Dendritic cell treated with granulocyte-macrophage colony-stimulating factor and Interleukin-4, amounts not matched to agents 40 ng/mL and 50 ng/mL, for 4 days (primary cell): ENCODE measurements at regions not wholly inside any gene's neighbourhood (a gene's known extent, or its start where the extent isn't known, plus 50 kb on each side); places are given as distances from the start of the nearest gene placed in this dataset.

Source experiments
- H3K27ac Mint-ChIP-seq: one replicate; pipeline ENCODE4 v1.8.0; 2022; ENCODE audit warnings: mild to moderate bottlenecking, mixed read lengths
- H3K27me3 Mint-ChIP-seq: one replicate; pipeline ENCODE4 v1.8.0; 2022; ENCODE audit warnings: mild to moderate bottlenecking, mixed read lengths
- H3K36me3 Mint-ChIP-seq: one replicate; pipeline ENCODE4 v1.8.0; 2022; ENCODE audit warnings: low read depth, mixed read lengths
- H3K4me1 Mint-ChIP-seq: one replicate; pipeline ENCODE4 v1.8.0; 2022; ENCODE audit warnings: low read depth, mixed read lengths
- H3K4me3 Mint-ChIP-seq: one replicate; pipeline ENCODE4 v1.8.0; 2022; ENCODE audit warnings: mild to moderate bottlenecking, moderate library complexity, mixed read lengths
- H3K9me3 Mint-ChIP-seq: one replicate; pipeline ENCODE4 v1.8.0; 2022; ENCODE audit warnings: mixed read lengths
- intact Hi-C: fragments of 100-400 bp; cut with micrococcal nuclease; formaldehyde crosslinking; loops from one replicate; pipeline ENCODE4 v1.15.0; 2022

DNA sequence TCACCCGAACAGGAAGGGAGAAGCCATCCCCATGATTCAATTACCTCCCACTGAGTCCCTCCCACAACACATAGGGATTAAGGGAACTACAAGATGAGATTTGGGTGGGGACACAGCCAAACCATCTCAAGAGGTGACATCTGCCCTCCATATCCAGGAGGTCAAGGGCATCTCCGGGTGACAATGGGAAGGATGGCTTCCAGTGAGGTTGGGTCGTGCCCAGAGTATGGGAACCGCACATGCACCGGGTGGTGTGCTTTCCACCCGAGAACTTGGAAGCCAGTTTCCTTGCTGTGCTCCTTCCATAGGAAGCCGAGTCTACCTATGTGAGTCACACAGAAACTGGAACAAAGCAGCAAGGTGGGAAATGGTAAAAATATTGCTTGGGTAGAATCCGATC is 216.9 kb upstream of the SALL3 start:
- Mint-ChIP-seq H3K36me3 (no peaks in the 10 kb centered on the region), H3K4me1 (no peaks in the 10 kb centered on the region), H3K9me3 (peaks cover 14% of the 10 kb centered on the region), H3K27me3 (no peaks in the 10 kb centered on the region), H3K27ac (no peak overlapping the region), H3K4me3 (no peak overlapping the region)
- intact Hi-C loops: no loop called here

DNA sequence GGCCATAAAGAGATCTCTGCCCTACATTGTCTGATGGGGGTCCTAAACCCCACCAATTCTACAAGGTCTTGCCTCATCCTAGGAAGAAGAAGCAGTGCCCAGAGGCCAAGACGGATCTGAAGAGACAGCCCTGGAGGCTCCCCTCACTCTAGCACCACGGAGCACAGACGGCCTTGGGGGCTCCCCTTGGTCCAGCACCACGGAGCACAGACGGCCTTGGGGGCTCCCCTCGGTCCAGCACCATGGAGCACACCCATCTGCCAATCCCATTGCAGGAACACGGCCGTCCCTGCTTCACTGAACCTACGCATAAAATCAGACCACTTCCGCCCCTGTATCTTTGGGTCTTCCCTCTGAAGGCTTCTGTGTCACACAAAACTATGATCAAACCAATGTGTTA is 215.1 kb upstream of the SALL3 start:
- intact Hi-C loops: no loop called here
- Mint-ChIP-seq H3K27ac (no peak overlapping the region), H3K27me3 (peaks cover 2% of the 10 kb centered on the region), H3K36me3 (no peaks in the 10 kb centered on the region), H3K9me3 (peaks cover 14% of the 10 kb centered on the region), H3K4me3 (no peak overlapping the region), H3K4me1 (no peaks in the 10 kb centered on the region)

DNA sequence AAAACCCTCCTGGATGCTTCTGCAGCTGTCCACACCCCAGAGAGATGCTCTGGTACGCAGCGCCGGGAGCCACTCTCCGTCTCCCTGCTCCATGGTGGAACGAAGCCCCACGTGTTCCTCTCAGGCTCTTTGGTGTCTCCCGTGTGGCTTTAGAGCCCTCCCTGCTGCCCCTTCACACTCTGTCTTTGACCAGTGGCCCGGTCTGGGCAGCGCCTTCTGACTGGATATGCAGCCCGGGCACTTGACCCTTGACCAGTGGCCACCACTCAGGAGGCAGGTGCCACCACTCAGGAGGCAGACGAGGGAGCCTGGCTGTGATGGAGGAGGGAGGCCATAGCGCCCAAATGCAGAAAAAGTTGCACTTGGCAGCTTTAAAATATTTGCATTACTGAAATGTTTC is 214.5 kb upstream of the SALL3 start:
- intact Hi-C loops: no loop called here
- H3K4me1 Mint-ChIP-seq: no peaks in the 10 kb centered on the region
- peaks cover 14% of the 10 kb centered on the region for H3K9me3 Mint-ChIP-seq
- no peaks in the 10 kb centered on the region for H3K36me3 Mint-ChIP-seq
- H3K4me3 Mint-ChIP-seq: no peak overlapping the region
- H3K27me3 Mint-ChIP-seq: peaks cover 3% of the 10 kb centered on the region
- no peak overlapping the region for H3K27ac Mint-ChIP-seq

DNA sequence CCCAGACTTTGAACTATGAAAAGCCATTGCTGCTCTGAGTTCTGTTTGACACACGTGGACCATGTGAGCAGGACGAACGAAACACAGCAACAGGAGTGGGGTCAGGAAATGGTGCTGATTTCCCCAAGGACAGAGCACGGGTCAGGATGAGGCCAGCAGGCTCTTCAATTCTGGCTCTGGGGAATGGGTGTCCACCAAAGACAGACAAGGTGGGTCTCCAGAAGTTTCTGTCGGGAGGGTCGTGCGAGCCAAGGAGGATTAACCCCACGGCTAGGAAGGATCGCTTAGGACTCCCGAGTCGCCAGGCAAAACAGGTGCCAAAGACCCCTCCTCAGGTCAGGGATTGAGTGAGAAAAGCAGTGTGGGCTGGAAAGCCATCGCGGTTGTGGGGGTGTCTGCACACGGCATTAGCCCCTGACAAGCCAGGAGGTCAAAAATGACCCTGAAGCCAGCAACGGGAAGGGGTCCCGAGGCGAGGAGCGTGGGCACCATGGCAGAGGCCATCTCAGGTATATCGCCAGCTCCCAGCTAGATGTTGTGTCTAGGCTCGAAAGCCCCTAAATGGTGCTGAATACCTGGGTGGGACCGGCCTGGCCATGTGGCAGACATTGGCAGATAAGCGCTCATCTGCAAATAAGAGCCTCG is 213.9 kb upstream of the SALL3 start:
- Mint-ChIP-seq H3K27me3 (peaks cover 5% of the 10 kb centered on the region), H3K4me1 (no peaks in the 10 kb centered on the region), H3K9me3 (peaks cover 14% of the 10 kb centered on the region), H3K36me3 (no peaks in the 10 kb centered on the region), H3K27ac (no peak overlapping the region), H3K4me3 (no peak overlapping the region)
- intact Hi-C loops: no loop called here

DNA sequence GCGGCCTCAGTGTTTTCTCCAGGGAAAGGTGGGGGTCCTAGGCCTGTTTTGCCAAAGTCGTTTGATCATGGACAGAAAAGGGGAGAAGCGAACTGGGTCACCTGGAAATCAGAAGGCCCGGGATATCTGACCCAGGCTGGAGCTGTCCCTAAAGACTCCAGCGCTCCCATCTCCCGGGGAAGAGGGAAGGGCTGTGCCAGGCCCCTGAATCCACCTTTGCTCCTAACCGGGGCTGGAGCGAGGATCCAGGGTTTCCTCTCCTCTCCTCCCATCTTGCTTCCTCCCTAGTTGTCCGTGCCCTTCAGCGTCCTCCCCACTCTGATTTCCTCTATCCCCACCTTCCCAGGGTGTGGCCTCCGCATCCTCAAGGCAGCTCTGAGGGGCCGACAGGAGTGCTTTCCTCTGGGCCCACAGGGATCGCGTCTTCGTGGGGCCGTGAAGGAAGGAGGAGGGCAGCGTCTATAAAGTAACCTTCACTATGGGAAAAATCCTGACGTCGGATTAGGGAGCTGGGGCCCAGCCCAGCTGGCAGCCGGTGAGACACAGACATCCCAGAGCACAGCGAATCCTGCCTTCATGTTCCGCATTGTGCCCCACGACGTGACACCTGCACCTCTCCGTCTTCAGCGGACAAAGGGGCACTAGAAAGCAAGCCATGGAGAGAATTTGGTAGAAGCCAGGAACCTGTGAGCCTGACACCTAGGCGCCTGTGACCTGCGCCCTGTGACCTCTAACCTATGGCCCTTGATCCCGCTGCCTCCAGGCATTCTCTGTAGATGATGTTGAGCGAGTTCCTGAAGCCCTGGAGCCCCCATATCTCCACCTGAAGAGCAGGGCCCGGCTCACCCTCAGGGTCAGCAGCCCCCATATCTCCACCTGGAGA is 212.7 kb upstream of the SALL3 start:
- Mint-ChIP-seq H3K4me3 (no peak overlapping the region), H3K27ac (no peak overlapping the region), H3K9me3 (peaks cover 14% of the 10 kb centered on the region), H3K36me3 (no peaks in the 10 kb centered on the region), H3K27me3 (peaks cover 5% of the 10 kb centered on the region), H3K4me1 (no peaks in the 10 kb centered on the region)
- intact Hi-C loops: no loop called here

DNA sequence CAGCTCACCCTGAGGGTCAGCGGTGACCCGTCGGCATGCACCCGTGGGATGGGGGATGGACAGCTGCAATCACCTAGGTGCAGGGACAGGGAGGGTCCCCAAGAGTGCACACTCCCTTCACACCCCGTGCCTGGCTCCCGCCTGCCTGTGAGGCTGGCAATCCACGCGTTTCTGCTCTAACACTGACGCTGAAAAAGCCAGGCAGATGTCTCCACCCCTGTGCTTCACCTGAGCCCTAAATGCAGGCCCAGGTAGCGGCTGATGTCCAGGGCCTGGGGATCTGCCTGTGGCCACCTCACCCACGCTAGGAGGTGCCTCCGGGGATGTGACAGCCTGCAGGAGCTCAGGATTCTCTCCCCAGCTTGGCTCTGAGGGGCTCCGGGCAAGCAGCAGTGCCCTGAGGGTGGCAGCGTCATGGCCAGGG is 212.0 kb upstream of the SALL3 start:
- intact Hi-C loops: no loop called here
- peaks cover 6% of the 10 kb centered on the region for H3K9me3 Mint-ChIP-seq

DNA sequence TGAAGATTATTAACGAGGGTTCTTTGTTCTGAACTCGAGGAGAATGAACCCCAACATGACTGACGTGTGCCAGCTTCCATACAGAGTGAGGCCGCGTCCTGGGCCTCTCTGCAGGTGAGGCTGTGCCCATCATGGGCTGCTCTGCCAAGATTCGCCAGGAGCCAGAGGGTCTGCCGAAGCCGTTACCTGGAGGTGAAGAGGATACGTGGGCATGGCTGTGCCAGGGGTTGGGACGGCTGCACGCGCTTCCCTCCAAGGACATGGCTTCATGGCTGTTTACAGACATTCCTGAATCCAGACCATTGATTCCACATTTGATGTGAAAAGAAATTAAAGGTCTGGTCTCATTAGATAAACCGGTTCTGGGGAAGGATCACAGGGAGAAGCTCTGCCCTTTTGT is 211.4 kb upstream of the SALL3 start:
- no peak overlapping the region for H3K4me3 Mint-ChIP-seq
- no peak overlapping the region for H3K27ac Mint-ChIP-seq
- H3K4me1 Mint-ChIP-seq: no peaks in the 10 kb centered on the region
- H3K36me3 Mint-ChIP-seq: no peaks in the 10 kb centered on the region
- H3K9me3 Mint-ChIP-seq: peaks cover under 1% of the 10 kb centered on the region
- intact Hi-C loops: no loop called here
- H3K27me3 Mint-ChIP-seq: peaks cover 5% of the 10 kb centered on the region

More for the DNA sequence above, 212.0 kb upstream of the SALL3 start:
- H3K4me1 Mint-ChIP-seq: no peaks in the 10 kb centered on the region
- H3K36me3 Mint-ChIP-seq: no peaks in the 10 kb centered on the region
- H3K4me3 Mint-ChIP-seq: no peak overlapping the region
- H3K27ac Mint-ChIP-seq: no peak overlapping the region
- H3K27me3 Mint-ChIP-seq: peaks cover 5% of the 10 kb centered on the region

DNA sequence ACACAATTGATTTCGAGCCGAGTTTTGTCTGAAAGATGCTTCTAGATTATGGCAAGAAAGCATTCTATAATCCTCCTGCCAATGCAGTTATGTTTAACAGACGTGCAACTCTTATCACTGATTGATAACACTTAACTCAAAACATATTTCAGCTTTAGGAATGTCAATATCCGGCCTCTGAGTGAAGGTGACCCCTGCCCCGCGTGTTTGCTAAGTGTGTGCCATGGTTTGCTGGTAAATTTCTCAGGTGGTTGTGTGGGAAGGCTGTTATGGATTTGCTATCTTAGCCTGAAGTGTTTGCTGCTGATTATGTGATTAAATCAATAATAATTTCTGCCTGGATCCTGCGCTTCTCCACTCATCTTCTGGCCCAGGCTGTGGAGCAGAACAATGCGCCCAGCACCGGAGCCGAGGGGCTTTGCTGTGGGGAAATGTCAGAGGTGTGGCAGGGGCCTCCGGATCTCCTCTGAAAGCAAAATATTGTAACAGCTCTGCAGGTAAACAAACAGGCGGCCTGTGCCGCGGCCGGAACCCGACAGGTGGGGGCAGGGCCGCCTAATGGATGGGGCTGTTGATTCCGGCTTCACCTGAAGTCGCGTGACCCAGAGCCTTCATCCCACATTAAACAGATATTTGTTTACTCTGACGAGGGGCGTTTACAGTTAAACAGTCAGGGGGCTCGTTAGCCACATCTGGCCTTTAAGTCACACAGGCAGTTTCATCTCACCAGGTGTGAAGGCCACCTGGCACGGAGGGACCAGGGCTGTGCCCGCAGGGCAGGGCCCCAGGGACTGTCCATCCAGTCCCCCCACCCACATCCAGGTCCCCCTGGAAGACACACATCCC is 210.7 kb upstream of the SALL3 start:
- H3K9me3 Mint-ChIP-seq: no peaks in the 10 kb centered on the region
- no peaks in the 10 kb centered on the region for H3K36me3 Mint-ChIP-seq
- peaks cover 5% of the 10 kb centered on the region for H3K27me3 Mint-ChIP-seq
- H3K27ac Mint-ChIP-seq: no peak overlapping the region
- intact Hi-C loops: no loop called here
- no peaks in the 10 kb centered on the region for H3K4me1 Mint-ChIP-seq
- no peak overlapping the region for H3K4me3 Mint-ChIP-seq

DNA sequence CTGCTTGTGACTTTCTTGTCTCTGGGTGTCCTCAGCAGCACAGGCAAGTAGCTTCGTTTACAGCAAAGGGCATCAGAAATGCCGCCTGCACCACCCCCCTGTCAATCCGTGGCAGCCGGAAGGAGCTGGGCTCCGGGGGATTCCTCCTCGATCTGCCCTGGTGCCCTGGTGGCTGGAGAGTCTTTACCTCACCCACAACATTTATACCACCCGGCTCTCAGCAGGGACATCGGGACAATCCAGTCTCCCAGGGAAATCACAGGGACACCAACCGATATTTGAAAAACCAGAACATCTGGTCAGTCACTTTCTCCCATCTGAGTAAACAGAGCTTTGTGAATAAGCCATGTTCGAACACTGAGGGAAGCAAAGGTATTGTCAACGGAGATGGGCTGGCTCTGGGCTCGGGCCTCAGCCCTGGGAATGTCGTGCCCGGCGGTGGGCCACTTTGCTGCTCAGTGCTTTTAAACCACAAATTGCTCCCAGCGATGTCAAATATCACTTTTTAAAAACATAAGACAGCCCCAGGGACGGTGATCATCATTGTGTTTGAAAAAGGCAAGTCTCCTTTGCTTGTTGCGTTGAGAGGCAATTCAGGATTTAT is 210.0 kb upstream of the SALL3 start:
- H3K9me3 Mint-ChIP-seq: no peaks in the 10 kb centered on the region
- intact Hi-C loops: no loop called here
- peaks cover 5% of the 10 kb centered on the region for H3K27me3 Mint-ChIP-seq
- no peaks in the 10 kb centered on the region for H3K4me1 Mint-ChIP-seq
- no peaks in the 10 kb centered on the region for H3K36me3 Mint-ChIP-seq
- no peak overlapping the region for H3K27ac Mint-ChIP-seq
- no peak overlapping the region for H3K4me3 Mint-ChIP-seq

DNA sequence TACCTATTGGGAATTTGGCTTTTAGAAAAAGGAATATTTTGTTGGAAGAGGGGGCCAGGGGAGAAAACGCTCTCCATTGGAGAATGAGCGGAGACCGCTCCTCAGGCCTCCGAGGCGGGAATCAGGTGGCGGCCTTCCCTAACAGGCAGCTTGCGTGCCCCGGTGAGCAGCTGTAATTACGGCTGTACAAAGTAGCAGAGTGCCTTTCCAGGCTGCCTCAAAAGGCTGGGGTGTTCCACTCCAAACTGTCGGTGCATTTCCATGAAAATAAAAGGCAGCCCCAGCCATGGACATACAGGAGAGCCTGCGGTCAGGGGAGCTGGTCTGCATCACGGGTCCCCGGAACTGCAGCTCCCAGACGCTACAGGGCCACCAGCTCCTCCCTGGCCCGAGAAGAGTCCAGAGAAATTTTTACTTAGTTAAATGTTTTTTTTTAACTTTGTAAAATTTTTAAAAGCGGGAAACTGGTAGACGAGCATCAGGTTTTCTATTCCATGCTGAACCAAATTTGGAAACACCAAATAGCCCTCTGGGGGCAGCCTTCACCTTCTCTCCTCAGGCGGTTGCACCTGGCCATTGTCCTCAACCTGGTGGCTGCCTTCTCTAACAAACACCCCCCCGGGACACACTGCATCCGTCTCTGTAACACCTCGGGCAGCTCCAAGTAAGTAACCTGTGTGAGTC is 209.3 kb upstream of the SALL3 start:
- intact Hi-C loops: no loop called here
- no peaks in the 10 kb centered on the region for H3K36me3 Mint-ChIP-seq
- no peak overlapping the region for H3K27ac Mint-ChIP-seq
- H3K4me1 Mint-ChIP-seq: no peaks in the 10 kb centered on the region
- no peaks in the 10 kb centered on the region for H3K9me3 Mint-ChIP-seq
- H3K4me3 Mint-ChIP-seq: no peak overlapping the region
- peaks cover 5% of the 10 kb centered on the region for H3K27me3 Mint-ChIP-seq

DNA sequence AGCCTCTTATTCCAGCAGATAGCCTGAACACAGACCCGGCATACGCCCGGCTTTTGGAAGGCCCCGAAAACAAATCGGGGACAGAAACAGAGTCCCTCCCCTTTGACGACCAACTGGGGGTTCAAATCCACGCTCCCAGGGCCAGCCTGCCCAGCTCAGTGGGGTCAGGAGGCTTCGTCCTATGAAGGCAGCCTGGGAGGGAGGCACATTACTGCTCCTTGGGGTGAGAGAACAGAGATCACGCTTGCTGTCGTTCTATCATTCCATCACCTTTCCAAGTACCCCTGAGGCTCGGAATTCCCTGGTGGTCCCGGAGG is 208.8 kb upstream of the SALL3 start:
- Mint-ChIP-seq H3K4me1 (no peaks in the 10 kb centered on the region), H3K36me3 (no peaks in the 10 kb centered on the region), H3K9me3 (no peaks in the 10 kb centered on the region), H3K27me3 (peaks cover 5% of the 10 kb centered on the region), H3K4me3 (no peak overlapping the region), H3K27ac (no peak overlapping the region)
- intact Hi-C loops: no loop called here

DNA sequence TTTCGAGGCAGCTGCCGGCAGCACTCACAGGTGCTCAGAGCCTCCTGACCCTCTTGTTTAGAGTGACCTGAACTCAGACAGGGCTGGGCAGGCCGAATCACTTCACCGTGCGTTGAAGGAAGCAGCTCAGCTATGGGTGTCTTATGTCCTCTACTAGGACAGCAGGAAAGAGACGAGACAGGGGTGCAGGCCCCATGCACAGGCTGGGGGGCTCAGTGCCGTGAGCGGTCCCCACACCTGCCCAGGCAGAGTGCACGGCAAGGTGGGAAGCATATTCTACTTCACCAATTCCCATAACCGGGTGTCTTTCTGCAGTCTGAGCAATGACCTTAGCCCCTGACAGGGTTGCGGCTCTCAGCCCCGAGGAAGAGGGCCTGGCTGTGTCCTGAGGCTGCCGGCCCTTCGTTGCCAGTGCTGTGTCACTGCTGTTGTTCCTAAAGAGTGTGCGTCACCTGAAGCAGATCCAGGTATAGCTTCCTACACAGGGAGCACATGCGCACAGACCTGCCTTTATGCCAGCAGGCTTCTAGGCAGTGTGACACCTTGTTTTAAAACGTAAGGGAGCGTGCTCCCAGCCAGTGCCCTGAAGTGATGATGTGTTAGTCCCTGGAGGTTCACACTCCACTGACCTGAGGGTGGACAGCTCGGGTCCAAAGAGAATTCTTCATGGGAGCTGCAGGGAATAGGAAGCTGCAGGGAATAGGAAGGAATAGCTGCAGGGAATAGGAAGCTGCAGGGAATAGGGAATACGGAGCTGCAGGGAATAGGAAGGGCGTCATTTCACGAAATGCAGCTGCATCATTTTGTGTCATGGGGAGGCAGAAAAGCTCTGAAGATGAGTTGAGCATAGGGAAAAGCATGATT is 207.9 kb upstream of the SALL3 start:
- Mint-ChIP-seq H3K9me3 (no peaks in the 10 kb centered on the region), H3K4me1 (no peaks in the 10 kb centered on the region), H3K27ac (no peak overlapping the region), H3K27me3 (peaks cover 5% of the 10 kb centered on the region), H3K36me3 (no peaks in the 10 kb centered on the region), H3K4me3 (no peak overlapping the region)
- intact Hi-C loops: no loop called here
